ENCODE measurements at regions not wholly inside any gene's neighbourhood (a gene's known extent, or its start where the extent isn't known, plus 50 kb on each side); places are given as distances from the start of the nearest gene placed in this dataset.

DNA sequence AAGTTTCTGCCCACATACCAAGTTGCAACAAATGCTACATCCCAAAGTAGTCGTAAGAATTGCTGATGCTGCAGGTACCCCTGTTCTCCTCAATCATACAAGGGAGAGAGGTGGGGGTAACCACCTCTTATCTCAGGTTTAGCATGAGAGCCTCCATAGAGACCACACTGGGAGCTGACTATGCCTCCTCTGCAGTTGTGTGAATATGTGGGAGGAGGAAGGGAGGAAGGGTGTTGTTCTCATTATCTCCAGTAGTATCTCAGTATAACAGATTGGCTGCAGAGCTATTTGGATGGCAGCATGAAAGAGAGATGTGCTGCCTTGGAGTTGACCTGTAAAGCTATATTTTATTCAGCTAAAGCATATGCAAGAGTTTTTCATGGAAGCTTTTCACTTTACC is 690.7 kb downstream of the KCNJ3 start:
- TF ChIP-seq, protein P1, sequence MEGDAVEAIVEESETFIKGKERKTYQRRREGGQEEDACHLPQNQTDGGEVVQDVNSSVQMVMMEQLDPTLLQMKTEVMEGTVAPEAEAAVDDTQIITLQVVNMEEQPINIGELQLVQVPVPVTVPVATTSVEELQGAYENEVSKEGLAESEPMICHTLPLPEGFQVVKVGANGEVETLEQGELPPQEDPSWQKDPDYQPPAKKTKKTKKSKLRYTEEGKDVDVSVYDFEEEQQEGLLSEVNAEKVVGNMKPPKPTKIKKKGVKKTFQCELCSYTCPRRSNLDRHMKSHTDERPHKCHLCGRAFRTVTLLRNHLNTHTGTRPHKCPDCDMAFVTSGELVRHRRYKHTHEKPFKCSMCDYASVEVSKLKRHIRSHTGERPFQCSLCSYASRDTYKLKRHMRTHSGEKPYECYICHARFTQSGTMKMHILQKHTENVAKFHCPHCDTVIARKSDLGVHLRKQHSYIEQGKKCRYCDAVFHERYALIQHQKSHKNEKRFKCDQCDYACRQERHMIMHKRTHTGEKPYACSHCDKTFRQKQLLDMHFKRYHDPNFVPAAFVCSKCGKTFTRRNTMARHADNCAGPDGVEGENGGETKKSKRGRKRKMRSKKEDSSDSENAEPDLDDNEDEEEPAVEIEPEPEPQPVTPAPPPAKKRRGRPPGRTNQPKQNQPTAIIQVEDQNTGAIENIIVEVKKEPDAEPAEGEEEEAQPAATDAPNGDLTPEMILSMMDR (conservative IDR thresholded peaks at IDR 0.05; ENCODE audit: low read depth, low read length) = no peak
- TF ChIP-seq EZH2 (IDR thresholded peaks at IDR 0.05; ENCODE audit: low read length, unreplicated experiment) = no peak
- TF ChIP-seq EZH2phosphoT487 (IDR thresholded peaks at IDR 0.05; ENCODE audit: borderline replicate concordance, low read length) = no peak
